Stimulated activated CD4-positive, alpha-beta T cell treated with anti-CD3 and anti-CD28 coated beads, Interleukin-12 subunit alpha, Interleukin-12 subunit beta, amount 100 ng/mL, for 4 hours (primary cell): ENCODE measurements at regions not wholly inside any gene's neighbourhood (a gene's known extent, or its start where the extent isn't known, plus 50 kb on each side); places are given as distances from the start of the nearest gene placed in this dataset.
"Not testable (repeated sequence)": the region's sequence is repeated elsewhere in the genome, so short reads cannot be mapped to it uniquely, and the experiment has no call there.

Source experiments
- DNase-seq: peaks from one replicate; pipeline ENCODE4 v3.0.0-alpha.2; 2020

GRCh38 chr22:35138521-35138920 lies 72.6 kb downstream of the ISX start:
- DNase-seq: no peak

DNA sequence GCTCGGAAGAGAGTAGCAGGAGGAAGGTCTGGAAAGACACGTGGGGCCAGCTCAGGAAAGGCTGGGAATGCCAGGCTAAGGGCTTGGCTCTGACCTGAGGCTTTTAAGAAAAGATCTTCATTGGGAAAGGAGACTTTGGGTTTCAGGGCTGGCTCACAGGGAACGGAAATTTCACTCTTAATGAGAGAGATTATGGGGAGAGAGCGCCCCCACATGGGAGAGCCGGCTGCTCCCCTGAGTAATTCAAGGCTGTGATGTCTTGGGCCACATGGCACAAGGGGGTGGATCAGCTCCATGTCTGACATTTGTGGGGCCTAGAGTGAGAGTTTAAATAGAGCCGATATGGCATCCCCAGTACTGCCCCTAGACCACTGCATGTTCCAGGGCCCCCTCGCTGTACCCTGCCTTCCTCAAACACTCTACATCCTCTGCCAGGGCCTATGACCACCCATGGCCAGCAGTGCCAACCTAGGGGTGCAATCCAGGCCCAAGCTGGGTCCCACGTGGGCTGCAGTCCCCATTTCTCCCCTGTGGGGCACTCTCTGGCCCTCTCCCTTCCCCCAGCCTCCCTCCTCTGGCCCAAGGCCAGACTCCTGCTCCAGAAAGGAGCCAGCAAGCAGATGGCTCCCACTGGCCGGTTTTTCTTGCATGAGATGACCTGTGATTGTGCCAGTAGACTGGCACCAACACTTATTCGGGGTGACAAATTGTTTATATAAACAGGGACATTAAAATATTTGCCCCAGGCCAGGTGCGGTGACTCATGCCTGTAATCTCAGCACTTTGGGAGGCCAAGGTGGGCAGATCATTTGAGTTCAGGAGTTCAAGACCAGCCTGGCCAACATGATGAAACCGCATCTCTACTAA lies 75.2 kb downstream of the ISX start:
- DNase-seq: no peak

DNA sequence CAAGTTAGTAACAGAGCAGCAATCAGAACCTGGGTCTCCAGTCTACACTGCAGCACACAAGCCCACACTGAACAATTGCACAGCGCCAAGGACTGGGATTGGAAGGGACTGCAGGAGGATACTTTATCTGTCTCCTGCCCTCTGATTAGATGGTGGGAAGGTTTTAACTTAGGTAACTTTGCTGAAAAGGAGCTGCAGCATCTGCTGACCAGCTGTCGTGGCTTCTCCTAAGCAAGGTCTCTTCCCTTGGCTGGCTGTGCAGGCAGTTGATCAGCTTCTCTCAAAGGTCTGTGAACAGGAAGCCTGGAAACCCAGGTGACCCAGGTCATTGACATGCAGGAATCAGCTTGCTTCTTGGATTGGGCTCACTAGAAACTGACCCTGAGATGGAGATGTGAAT lies 82.4 kb downstream of the ISX start:
- DNase-seq: no peak

GRCh38 chr22:35148866-35149548 lies 83.0 kb downstream of the ISX start:
- DNase-seq: no peak

DNA sequence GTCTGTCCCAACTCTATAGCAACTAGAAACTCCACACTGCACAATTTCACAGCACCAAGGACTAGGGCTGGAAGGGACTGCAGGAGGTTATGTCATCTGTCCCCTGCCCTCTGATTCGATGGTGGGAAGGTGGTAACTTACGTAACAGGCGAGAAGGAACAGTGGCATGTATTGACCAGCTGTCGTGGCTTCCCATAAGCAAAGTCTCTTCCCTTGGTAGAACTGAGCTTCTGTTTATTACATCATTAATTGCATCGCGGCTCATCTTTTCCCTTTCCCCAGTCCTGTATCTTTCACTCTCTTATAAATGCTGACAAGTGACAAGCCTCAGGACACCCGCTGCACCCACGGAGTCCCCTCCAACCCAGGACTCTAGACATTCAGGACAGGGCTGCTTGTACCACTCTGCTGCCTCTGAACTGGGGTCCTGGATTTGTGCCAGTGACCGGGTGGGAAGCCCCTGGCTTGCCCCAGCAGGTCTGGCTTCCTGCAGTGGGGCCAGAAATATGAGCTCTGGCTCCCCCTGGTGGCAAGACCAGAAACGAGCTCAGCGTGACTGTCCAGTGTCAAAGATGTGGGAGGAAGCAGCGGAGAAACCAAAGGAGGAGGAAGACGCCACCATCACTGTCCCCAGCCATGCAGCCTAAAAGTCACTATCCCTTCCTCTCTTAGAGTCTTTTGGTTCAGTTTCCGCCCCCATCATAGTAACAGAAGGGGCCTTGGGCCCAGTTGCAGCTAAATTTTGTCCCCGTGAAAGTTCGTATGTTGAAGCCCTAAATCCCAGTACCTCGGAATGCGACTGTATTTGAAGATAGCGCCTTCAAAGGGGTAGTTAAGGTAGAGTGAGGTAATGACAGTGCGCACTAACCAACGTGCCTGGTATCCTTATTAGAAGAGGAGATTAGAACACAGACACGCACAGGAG lies 84.5 kb downstream of the ISX start:
- DNase-seq: peak; percentile 56

- DNase-seq: no peak
These were observed 86.4 kb downstream of the ISX start for GRCh38 chr22:35152316-35152715.

DNA sequence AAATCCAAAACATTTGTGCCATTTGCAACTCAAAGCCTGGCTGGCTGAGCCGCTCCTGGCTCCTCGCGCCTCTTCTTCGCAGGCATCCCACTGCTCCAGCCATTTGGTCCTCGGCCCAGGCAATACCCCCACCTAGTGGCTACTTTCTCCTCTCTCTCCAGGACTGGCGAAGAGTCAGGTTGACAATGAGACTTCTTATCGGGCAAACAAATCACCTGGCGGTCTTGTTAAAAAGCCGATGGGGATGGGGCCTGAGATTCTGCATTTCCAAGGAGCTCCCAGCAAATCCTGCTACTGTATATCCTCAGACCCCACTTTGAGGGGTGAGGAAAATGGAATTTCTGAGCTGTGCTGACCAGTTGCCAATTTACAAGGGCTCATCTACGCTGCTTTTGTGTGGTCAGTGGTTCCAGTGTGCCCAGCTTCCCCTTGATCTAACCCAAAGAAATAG lies 89.0 kb downstream of the ISX start:
- no peak for DNase-seq

GRCh38 chr22:35155403-35156025 lies 89.6 kb downstream of the ISX start:
- no peak for DNase-seq

DNA sequence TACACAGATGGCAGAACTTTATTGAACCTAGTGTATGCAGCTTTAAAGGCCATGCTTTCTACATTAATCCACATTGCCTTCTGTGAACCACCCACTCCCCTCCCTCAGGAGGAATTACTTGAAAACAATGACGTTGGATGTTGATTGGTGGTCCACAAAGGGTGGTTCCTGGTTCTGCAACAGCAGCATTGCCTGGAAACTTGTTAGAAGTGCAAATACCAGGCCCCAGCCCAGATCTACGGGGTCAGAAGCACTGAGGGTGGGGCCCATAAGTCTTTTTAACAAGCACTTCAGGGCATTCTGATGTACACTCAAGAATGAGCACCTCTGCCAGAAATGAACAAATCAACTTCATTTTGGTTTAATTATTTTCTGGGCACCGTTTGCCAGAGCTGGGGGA lies 91.0 kb downstream of the ISX start:
- no peak for DNase-seq

- no peak for DNase-seq
These were observed 92.4 kb downstream of the ISX start for GRCh38 chr22:35158336-35158735.

- no peak for DNase-seq
These were observed 93.4 kb downstream of the ISX start for GRCh38 chr22:35159343-35159742.

DNA sequence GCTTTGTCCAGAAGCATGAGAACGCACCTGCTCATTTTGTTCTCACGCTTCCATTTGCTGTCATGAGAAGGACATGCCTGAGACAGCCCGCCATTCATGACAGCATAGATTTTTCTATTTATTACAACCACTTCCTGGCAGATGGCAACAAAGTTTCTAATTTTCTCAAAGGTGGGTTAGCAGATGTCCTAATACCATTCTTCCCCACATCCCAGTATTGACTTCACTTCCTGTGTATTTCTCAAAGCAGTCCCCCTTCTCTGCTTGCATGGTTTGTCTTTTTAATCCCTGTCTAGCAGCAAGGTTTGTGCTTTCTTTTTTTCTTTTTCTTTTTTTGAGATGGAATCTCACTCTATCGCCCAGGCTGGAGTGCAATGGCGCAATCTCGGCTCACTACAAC lies 94.3 kb downstream of the ISX start:
- no peak for DNase-seq

DNA sequence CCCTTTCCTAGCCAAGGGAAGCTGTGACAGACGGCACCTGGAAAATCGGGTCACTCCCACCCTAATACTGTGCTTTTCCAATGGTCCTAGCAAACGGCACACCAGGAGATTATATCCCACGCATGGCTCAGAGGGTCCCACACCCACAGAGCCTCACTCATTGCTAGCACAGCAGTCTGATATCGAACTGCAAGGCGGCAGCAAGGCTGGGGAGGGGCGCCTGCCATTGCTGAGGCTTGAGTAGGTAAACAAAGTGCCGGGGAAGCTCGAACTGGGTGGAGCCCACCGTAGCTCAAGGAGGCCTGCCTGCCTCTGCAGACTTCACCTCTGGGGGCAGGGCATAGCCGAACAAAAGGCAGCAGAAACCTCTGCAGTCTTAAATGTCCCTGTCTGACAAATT lies 91.4 kb upstream of the HMGXB4 start:
- DNase-seq: not testable (repeated sequence)

DNA sequence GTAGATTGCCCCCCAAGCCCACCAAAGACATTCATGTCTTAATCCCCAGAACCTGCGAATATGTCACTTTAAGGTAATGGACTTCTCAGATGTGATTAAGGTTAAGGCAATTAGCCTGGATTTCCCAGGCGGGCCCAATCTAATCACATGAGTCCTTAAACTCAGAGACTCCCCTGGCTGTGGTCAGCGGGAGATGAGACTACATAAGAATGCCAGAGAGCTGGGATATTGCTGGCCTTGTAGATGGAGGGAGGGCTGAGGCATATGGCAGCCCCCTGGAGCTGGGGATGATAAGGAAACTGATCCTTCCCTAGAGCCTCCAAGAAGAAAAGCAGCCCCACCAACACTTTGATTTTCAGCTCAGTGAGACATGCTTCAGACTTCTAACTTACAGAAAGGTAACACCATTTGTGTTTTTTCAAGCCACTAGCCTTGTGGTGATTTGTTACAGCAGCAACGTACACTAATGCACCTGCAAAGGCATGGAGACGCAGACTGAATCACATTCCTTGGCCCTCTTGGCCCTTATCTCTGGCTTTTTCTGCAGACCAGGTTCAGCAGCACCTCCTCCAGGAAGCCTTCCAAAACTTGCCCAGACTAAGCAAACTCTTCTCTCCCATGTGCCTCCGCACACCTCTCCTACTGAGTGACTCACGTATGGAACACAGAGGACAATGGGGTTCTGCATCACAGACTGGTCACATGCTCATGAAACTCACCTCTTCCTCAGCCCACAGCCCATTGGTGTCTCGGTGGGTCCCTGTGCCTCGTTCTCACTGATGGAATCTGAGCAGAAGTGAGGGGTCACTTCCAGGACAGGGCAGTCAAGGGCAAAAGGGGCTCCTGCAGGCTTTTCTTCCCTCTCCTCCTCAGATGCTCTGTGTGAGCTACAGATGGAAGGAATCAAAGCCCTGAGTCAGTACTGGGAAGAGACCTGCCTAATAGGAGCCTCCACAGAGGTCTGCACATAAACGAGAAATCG lies 86.3 kb upstream of the HMGXB4 start:
- no peak for DNase-seq

- DNase-seq: no peak
These were observed 84.9 kb upstream of the HMGXB4 start for GRCh38 chr22:35172442-35172841.

GRCh38 chr22:35173655-35174054 lies 83.6 kb upstream of the HMGXB4 start:
- no peak for DNase-seq

DNA sequence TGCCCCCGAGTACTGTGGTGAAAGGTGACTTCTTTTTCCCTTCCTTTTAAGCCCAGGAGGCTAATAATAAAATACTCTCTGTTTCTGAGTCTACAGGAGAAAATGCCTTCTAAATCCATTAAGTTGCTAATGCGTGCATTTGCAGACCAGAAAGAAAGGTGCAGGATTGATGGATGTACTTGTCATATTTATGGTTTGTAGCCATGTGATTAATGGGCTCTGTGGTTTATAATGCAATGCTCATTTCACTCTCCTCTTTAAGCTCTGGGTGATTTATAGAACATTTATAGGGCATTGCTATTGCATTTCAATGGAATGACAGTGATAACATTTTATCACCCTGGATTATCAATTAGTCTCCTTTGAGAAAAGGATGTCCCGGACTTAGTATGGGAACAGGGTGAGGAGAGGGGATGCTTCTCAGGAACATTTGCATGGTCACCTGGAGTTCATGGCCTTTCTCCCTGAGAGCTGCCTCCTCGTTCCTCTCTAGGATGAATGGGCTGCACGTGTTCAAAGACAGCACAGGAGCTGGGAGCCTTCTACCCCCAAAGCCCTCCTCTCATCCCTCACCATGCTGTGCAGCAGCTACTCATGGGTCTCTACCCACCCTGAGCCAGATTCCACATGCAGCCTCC lies 82.8 kb upstream of the HMGXB4 start:
- DNase-seq: no peak

- DNase-seq: no peak
These were observed 81.9 kb upstream of the HMGXB4 start for GRCh38 chr22:35175392-35175791.

DNA sequence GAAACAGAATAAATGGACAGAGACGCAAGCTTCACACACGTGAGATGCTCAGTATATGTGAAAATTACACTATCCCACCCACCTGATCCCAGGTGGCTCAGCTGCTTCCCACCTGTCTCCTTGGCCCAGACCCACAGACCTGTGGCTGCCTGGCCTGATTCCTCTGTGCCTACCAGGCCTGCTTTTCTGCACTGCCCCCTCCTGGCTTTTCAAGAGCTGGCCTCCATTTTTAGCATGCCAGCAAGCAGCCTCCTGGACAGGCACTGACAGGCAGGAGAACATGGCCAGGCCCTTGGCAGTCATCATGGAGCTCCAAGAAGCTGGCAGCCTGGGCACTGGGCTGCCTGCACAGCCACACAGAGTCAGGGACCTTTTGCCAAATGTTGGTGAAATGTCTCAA lies 79.5 kb upstream of the HMGXB4 start:
- no peak for DNase-seq

- no peak for DNase-seq
These were observed 78.8 kb upstream of the HMGXB4 start for GRCh38 chr22:35178446-35178845.

- DNase-seq: no peak
These were observed 73.4 kb upstream of the HMGXB4 start for GRCh38 chr22:35183917-35184316.
